Body of pancreas (tissue), 4 donors: ENCODE measurements at regions not wholly inside any gene's neighbourhood (a gene's known extent, or its start where the extent isn't known, plus 50 kb on each side); places are given as distances from the start of the nearest gene placed in this dataset.

Experiments used
- CTCF ChIP-seq, 7 experiments: fragments of 450-650 bp in 4 of 7; fragments of 200-600 bp in 3 of 7; sonication (generic) in 3 of 7; IDR thresholded peaks; one replicate each; pipeline ENCODE4 v1.5.1; 2016 to 2019; ENCODE audit warnings: antibody characterized with exemption in 7 of 7
- POLR2A ChIP-seq, 3 donors: fragments of 450-650 bp; IDR thresholded peaks; one replicate each; pipeline ENCODE4 v1.6.1; 2016; ENCODE audit warnings: antibody characterized with exemption in 3 of 3, mild to moderate bottlenecking in 2 of 3

GRCh38 chrX:26019386-26019785 lies 118.8 kb upstream of the MAGEB18 start:
- TF ChIP-seq CTCF (IDR thresholded peaks at IDR 0.05) (no peak), POLR2A (IDR thresholded peaks at IDR 0.05) (no peak)
